MV-4-11 (cell line): ENCODE measurements at regions not wholly inside any gene's neighbourhood (a gene's known extent, or its start where the extent isn't known, plus 50 kb on each side); places are given as distances from the start of the nearest gene placed in this dataset.

Experiments
- DNase-seq: peaks from one replicate; lab custom pipeline; 2025; lab: John Stamatoyannopoulos, UW

DNA sequence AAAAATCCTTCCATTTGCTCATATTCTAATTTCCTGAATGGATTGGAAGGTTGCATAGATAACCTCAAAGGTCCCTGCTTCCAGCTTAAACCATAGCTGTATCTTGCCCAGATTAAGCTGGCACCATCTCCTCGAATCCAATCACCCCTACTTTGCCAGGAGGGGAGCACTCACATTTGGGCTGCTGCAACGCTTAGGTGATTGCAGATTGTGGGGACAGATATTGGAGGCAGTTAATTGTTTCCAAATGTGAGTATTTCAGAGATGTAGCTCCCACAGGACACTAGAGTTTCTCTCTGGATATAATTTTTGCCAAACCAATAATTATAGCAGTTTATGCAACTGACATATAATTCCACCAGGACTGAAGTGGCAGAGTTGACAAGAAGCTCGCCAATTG, 53.5 kb upstream of the ACSL1 start:
- no peak for DNase-seq

DNA sequence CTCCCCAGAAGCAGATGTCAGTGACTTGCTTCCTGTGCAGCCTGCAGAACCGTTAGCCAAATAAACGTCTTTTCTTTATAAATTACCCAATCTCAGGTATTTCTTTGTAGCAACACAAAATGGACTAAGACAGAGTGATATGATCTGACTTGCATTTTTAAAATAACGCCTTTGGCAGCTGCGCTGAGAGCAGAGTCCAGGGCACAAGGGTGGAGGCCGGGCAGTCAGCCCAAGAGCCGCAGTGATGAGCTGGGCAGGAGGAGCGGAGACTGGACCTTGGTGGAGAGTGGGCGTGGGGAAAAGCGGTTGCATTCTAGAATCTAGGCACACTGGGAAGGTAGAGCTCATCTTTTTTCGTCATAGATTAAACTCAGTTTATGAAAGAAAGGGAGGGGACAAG, 56.5 kb upstream of the ACSL1 start:
- DNase-seq = no peak

DNA sequence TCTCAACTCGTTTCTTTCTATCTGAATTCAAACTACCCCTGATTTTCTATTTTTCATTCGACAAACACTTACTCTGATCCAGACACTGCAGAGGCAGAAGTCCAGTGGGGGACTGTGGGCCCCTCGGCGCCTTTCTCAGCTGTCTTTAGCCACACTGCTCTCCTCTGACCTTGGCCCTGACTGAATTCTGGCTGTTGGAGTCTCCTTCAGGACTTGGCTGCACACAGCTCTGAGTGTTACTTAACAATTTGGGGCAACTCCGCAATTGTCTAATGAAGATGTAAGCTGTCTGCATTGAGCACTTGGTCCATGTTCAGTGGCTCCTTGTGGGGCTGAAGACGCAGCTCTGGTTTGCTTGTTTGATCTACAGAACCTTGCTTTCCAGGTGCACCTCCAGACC, 57.3 kb upstream of the ACSL1 start:
- DNase-seq = no peak

DNA sequence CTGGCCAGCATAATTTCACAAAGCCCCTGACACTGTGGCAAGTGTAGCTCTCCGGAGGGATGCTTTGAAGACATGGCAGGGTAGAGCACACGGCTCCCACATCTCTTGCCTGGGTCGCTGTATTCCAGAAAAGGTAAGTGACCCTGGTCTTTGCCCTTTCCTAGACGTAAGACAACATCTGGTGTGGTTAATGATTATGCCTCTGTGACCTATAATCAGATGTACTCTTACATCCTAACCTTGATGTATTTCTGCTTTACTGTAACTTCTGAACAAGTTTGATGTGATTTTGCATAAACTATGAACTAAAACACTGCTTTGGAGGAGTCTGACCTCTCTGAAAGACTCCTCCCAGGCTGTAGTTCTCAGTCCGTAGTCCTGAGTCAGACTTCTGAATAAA, 59.1 kb upstream of the ACSL1 start:
- DNase-seq = no peak

DNA sequence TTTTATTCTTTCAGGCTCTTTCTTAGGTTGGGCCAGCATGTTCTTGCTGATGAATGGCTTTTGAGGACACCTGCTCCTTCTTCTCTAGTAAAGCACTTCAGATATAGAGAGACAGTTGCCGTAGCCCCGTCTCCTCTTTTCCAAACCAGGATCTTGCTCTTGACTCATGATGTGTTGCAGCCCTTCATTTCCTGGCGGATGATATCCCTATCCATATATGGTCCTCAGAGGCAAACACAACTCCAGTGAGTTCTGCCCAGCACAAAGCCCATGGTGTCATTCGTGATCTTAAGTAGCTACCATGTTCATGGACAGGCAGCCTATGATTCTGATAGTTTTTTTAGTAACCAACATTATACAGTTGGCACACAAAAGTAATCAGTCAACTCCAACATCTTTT, 59.8 kb upstream of the ACSL1 start:
- DNase-seq = no peak

DNA sequence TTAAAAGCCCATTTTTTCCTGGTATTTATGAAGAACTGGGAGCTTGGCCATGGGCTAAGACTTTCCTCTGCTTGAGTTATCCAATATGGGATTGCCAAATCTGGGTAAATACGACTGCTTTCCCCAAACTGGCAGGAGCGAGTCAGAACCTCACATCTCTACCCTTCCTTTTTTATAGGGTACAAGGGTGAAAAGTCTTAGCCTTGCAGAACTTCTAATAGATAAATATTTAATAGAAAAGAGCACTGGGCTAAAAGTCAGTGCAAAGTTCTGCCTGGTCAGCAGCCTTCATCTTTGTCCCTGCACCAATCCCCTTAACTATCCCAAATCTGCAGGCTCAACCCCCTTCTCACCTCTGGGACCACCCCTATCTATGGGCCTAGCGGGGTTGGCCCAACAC, 61.6 kb upstream of the ACSL1 start:
- no peak for DNase-seq

DNA sequence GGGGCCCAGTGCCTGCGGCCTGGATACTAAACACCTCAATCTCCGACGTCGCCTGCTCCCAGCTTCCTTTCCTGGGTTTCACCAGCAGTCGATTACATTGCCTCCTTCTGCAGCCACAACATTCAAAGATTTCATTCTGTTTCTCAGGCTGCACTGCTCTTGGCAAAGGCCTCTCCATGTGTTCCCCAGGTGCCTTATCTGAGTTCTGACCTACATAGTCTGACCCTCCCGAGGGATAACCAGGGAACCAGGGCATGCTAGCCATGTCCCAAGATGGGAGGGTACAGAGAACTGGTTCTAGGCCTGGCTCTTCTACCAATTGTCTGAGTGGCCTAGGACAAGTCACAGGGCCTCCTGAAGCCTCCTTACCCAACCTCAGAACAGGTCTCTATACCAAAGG, 62.2 kb upstream of the ACSL1 start:
- DNase-seq = no peak

DNA sequence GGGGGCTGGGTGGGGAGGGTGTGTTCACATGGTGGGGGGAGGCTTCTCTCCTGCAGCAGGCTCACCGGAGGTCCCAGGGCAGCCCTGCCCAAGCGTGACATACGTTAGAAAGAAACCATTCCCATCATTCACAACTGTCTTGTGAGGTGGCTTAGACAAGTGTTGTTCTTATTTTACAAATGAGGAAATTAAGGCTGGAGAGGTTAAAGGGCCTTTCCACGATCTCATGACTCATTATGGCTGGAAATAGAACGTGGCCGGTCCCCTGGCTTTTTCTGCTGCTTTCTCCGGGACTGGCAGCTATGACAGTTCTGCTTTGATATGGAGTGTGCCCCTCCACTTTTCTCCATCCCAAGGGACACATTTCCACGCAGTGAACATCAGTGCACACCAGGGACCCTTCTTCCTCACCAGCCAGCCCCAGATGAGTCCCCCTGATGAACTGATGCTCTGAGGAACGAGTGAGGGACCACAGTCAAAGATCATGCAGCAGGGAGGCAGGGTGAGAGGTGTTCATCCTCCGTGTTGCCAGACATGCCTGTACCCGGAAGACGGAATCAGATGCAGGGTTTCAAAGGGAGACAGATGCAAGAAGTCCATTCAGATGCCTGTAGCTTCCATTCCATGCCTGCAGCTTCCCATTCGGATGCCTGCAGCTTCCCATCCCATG, 64.0 kb upstream of the ACSL1 start:
- DNase-seq = peak; percentile 75

DNA sequence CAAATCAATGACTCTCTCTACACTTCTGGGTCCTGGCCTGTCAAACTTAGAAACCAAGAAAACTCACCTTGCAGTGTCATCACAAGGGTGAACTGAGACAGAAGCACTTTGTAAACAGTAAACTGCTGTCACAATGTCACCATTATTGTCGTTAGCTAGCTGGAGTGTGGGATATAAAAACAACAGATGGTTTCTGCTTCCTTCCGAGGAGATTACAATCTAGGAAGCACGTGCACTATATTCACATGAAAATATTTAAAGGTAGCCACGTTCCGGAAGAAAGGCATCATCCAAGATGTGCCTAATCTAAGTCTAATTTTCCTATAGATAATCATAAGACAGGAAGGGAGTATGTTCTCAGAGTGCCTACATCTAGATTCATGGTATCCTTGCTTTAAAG, 64.7 kb upstream of the ACSL1 start:
- DNase-seq = no peak

DNA sequence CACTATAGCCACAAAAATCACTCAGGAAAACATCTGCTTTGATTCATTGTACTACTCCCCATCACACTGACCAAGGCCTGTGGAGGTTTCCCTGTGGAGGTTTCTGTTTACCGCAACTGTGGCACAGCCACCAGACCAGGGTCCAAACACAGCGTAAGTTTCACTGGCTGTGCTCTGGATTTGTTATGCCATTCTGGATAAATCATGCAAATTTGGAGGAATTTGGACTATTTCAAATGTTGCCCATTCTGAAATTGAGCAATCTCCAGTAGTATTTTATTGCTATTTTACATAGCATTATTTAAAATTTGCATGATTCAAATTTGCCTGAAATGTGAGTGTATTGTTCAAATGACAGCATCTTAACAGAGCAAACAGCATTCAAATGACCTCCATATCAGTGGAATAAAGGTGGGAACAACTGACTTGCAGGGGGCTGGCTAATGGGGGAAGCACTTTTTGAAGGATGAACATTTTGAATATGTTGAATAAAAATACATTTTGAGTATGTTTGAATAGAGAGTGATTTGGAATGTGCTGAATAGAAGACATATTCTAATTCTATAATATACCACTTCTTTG, 66.1 kb upstream of the ACSL1 start:
- no peak for DNase-seq

DNA sequence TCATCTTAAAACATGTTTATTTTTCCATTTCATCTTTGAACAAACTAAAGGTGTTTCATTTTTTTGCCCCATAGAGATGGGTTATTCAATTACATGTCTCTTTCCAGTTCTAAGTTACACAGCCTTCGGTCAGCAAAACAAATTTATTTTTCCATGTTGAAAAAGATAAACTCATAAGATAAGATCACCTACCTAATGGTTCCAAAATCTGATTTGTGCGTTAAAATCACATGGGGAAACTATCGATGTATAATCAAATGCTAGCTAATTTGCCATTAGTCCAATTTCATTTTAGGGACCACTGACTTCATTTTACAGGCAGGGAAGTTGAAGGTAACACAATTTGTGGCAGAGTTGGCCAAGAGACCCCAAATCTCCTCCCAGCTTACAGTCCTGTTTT, 67.2 kb upstream of the ACSL1 start:
- no peak for DNase-seq

DNA sequence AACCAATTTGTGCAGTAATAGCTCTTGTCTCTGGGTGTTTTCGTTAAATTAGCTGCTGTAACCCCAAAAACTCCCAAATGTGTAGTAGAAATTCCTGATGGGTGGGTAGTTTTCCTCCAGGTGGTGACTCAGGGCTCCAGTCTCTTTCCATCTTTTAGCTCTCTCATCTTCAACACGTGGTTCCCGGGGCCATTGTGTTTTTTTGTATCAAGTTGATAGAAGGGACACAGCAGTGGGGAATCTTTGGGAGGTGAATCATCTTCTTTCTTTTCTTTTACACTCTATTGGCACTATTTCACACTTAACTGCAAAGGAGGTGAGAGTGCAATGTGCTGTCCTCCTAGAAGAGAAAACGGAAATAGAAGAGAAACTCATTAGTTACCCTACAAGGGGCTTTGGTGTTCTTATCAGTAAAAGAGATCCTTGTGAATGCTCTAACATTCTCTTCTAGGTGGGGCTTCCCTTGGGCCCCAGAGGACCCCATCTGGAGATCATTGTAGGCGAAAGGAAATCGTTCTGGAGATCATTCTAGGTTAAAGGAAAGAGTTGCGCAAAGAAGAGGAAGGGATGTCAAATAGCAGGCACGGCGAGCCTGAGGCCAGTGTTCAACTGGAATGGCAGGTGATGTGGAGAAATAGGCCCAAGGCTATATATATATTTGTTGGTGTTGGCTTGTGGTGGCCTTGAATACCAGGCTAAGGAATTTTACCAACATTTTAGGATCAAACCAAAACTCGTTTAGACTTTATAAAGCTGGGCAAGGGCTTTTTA, 68.2 kb upstream of the ACSL1 start:
- no peak for DNase-seq

DNA sequence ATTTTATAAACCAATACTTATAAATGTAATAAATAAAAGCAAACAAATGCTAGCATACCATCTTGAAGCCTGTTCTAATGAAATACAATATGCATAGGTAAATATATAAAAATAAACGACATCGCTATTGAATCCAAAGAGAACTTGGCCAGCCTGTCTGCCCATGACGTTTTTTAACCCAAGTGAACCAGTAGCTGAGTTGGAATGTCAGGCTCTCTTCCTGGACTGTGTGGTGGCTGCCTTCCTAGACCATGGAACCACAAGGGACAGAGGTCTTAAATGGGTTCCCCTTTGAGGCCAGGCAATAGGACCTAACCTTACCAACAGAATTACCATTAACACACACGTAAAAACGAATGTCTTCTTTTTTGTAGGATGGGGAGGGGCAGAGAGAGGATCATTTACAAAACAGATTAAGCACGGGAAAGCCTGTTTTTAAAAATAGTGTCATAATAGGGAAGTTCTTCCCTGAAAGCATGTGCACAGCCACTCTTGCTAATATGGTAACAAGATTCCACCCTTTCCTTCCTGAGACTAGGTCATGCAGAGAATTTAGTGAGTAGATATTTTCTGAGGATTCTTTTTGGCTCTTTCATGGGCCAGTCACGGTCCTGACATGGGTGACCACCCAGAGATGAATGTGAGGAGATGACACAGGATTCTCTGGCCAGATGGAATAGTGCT, 69.4 kb upstream of the ACSL1 start:
- DNase-seq = peak; percentile 80

DNA sequence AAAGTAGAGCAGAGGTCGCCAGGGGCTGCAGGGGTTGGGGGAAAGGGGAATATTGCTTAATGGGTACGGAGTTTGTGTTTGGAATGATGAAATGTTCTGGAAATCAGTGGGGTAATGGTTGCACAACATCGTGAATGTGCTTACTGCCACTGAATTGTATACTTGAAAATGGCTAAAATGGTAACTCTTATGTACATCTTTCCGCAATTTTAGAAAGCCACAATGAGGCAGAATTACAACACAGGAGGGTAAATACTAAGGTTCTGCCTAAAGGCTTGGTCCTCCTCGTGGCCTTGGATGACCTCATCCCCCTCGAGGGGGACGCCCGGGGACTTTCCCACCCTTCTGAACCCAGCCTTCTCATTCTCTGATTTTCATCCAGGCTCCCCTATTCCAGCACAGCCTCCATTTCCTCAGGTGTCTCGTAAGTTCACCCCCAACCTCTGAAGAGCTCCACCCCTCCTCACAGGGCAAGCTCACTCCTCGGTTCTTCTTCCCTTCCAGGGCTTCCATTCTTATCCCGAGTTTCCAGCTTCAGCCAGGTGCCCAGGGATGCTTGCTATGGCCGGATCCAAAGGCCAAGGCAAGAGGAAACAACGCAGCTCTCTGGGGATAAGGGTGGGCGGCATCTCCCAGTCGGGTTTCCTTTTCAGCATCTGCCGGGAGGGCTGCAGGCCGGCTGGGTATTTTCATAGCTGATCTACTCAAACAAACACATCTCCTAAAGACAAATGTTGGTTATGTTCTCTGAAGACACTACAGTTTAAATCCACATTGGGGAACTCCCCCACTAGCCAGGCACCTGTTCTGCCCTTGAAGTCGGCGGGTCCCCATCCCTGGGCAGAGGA, 71.3 kb upstream of the ACSL1 start:
- DNase-seq = peak; percentile 90

DNA sequence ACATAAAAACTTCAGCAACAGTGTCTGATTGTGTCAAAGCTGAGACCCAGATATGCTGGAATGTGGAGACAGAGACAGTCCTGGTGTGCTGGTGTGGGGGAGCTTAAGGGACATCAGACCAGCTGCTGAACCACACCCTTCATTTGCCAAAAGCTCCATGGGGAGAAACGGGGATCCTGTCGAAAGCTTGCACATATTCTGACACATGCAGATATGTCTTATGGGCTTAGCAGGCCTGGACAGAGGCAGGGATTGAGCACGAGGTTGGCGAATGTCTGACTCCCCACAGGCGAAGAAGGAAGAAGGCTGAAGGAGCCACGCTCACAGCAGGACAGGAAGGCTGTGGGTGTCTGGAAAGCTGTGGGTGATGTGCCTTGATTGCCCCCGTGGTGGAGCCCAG, 72.1 kb upstream of the ACSL1 start:
- no peak for DNase-seq

DNA sequence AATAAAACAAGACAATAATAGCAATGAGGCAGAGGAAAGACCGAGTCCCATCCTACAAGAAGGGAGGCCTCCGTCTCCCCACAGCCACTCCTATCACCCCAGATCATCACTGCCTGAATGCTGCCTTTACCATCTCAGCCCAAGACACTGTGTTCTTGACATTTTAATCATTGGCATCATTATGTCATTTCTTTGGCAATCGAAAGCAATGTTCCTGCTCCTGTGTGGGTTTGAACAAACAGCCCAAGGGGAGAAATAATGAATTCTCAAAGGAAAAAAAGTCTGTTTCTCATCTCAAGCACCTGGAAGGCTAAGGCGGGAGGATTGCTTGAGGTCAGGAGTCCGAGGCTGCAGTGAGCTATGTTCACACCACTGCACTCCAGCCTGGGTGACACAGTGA, 73.0 kb upstream of the ACSL1 start:
- DNase-seq = no peak

DNA sequence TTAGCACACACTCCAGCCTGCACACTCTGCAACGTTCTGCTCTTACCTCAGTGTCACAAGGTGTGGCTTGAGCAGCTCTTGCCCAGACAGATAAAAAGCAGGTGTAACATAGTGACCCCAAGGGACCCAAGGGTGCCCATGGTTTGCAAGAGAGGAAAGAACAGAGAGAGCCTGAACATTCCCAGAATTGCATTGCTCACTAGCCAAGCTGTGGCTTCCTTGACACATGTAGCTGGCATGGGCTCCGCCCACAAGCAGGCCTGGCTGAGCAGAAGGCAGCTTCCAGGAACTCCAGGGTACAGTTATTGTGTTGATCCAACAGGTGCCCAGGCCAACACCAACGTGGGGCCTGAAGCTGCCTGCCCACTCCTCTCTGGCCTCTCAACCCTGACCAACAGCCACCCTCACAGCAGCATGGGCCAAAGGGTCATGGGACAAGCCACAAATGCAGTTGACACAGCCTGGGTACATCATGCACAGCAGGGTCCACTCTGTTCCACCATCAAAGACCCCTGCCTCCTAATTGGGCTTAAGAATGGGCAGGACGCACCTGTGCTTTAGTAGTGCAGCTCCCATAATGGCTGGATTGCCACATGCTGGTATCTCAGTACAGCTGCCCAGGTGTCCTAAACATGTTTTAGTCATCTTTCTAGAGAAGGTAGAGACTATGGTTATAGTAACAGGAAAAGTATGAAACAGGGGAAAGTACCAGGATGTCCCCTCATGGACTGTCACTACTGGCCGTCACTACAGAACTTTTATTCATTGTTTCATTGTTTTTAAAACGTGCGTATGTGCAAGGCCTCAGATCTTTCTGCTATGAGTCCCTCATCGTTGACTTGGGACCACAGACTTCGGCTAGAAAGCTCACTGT, 73.7 kb upstream of the ACSL1 start:
- peak; percentile 14 for DNase-seq

DNA sequence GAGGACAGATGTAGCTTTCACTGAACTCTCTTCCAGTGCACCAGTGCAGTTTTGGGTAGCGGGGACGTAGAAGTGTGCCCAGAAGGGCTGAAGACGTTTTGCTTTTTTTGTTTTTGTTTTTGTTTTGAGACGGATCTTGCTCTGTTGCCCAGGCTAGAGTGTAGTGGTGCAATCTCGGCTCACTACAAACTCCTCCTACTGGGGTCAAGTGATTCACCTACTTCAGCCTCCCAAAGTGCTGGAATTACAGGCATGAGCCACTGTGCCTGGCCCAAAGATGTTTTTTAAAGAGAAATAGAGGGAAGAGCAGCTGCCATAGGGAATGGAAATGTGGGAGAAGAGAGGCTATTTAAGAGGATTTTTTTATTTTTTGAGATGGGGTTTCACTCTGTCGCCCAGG, 74.4 kb upstream of the ACSL1 start:
- DNase-seq = no peak

DNA sequence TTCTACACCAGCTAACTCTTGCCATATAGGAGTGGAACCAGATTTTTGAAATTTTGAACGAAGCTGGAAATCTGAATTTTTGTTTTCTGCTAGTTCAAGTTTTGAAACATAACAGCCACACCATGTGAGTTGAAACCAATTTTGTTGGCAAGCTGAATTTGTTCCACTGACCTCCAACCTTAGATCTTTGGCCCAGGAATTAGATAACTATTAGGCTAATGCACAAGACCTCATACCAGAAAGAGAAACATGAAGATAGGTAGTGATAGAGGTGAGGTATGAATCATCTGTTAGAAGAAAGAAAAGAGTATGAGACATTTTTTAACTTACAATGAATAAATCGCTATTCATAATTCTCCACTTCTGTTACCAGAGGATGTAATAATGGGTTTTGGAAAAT, 76.8 kb upstream of the ACSL1 start:
- DNase-seq = no peak

DNA sequence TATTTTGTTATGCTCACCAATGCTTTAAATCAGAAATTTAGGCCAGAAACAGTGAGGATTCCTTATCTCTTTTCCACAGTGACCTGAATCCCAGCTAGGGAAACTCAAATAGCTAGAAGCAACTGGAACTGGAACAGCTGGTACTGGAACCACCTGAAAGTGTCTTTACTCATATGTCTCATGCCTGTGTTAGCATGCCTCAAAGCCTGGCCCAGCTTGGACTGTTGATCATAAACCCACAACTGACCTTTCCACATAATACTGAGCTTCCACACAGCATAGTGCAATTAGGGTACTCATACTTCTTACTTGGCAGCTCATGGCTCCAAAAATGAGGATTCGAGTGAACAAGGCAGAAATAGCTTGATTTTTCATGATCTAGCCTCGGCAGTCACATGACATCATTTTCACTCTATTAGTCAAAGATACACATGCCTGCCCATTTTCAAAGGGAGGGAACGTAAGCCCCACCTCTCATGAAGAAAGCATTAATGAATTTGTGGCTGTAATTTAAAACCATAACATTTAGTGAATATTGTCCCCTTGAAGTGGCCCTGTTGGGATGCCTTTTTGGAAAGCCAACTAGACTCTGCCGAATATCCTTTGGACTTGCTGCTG, 80.8 kb upstream of the ACSL1 start:
- DNase-seq = no peak

DNA sequence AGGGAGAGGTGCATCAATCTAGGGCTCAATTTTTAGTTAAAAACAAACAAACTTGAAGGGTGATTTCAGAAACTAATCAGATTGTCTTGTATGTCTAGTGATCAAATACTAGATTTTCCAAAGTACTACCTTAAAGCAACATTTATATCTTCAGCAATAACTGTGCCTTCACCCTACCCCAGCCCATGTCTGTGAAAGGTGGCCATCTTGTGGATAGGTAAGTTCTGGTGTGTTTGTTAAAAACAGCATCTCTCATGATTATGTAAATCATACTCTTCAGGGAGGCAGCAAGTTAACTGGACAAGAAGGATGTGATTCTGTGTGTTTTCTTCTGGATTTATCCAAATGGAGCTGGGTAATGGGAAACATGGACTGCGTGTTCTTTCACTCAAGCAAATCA, 81.4 kb upstream of the ACSL1 start:
- DNase-seq = peak; percentile 21
